Esophagus squamous epithelium (tissue), 4 donors: ENCODE measurements at regions not wholly inside any gene's neighbourhood (a gene's known extent, or its start where the extent isn't known, plus 50 kb on each side); places are given as distances from the start of the nearest gene placed in this dataset.

ENCODE experiments used
- CTCF ChIP-seq, 6 experiments: fragments of 450-650 bp in 4 of 6; fragments of 200-600 bp in 2 of 6; sonication (generic) in 2 of 6; IDR thresholded peaks; one replicate each; pipeline ENCODE4 v1.5.1; 2016 to 2019; ENCODE audit warnings: antibody characterized with exemption in 6 of 6, mild to moderate bottlenecking in 4 of 6, moderate library complexity in 4 of 6
- POLR2A ChIP-seq, 4 donors: fragments of 450-650 bp; IDR thresholded peaks; one replicate each; pipeline ENCODE4 v1.6.1; 2017; ENCODE audit warnings: antibody characterized with exemption in 4 of 4, mild to moderate bottlenecking in 4 of 4, moderate library complexity in 3 of 4

GRCh38 chr11:70505331-70505731 is 107.0 kb downstream of the CTTN start:
- no peak for TF ChIP-seq CTCF (IDR thresholded peaks at IDR 0.05)
- TF ChIP-seq POLR2A (IDR thresholded peaks at IDR 0.05), result no peak
